Ascending aorta (tissue), 2 donors: ENCODE measurements at regions not wholly inside any gene's neighbourhood (a gene's known extent, or its start where the extent isn't known, plus 50 kb on each side); places are given as distances from the start of the nearest gene placed in this dataset.

Experiments
- DNase-seq, 2 donors: peaks; one replicate each; pipeline ENCODE4 v3.0.0-alpha.2; 2019; ENCODE audit warnings: low spot score in 2 of 2
- H3K27ac ChIP-seq, 2 donors: fragments of 200-600 bp; sonication (generic); one replicate each; pipeline ENCODE4 v1.5.1; 2016 to 2017; ENCODE audit warnings: mild to moderate bottlenecking in 1 of 2
- H3K27me3 ChIP-seq: fragments of 200-600 bp; sonication (generic); one replicate; pipeline ENCODE4 v1.5.1; 2017
- H3K36me3 ChIP-seq, 2 donors: fragments of 200-600 bp; sonication (generic); one replicate each; pipeline ENCODE4 v1.5.1; 2016
- H3K4me1 ChIP-seq, 2 donors: fragments of 200-600 bp; sonication (generic); one replicate each; pipeline ENCODE4 v1.5.1; 2016 to 2017; ENCODE audit warnings: mild to moderate bottlenecking in 1 of 2
- H3K4me3 ChIP-seq, 2 donors: fragments of 200-600 bp; sonication (generic); one replicate each; pipeline ENCODE4 v1.5.1; 2016 to 2017; ENCODE audit warnings: mild to moderate bottlenecking in 1 of 2
- H3K9me3 ChIP-seq, 2 donors: fragments of 200-600 bp; sonication (generic); one replicate each; pipeline ENCODE4 v1.5.1; 2016
- intact Hi-C: fragments of 100-400 bp; cut with DNase I; formaldehyde crosslinking; loops from one replicate; pipeline ENCODE4 v1.15.1; 2023
- TF ChIP-seq, protein P1 (sequence below), 3 experiments: fragments of 200-600 bp in 2 of 3; fragments of 450-650 bp in 1 of 3; sonication (generic) in 2 of 3; IDR thresholded peaks; one replicate each; pipeline ENCODE4 v1.5.1; 2016 to 2019; ENCODE audit warnings: antibody characterized with exemption in 3 of 3, mild to moderate bottlenecking in 1 of 3, moderate library complexity in 1 of 3

DNA sequence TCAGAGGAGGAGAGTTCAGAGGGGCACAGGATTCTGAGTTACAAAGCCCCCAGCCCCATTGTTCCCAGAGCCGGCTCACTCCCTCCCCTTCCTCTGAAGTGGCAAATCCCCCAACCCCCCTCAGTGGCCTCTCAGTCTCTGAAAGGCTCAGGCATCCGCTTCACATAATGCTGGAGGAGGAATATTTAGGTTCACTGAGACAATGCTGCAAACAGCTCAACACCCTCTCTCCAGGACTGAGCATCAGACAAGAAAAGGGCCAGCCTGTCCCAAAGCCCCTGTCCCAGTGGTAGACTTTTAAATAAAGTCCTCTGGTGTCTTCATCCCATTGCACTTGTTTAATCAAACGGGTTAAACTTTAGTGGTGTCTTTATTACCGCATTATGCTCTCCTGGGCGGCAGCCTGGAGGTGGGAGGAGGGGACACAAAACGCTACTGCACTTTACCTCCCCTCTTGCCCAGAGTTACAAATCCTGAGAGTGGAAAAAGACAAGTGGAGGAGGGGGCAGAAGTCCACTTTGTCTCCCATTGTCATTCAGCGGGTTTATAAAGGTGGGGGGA, 257.9 kb downstream of the FGFR2 start:
- H3K4me1 ChIP-seq: no peaks in the 10 kb centered on the region

DNA sequence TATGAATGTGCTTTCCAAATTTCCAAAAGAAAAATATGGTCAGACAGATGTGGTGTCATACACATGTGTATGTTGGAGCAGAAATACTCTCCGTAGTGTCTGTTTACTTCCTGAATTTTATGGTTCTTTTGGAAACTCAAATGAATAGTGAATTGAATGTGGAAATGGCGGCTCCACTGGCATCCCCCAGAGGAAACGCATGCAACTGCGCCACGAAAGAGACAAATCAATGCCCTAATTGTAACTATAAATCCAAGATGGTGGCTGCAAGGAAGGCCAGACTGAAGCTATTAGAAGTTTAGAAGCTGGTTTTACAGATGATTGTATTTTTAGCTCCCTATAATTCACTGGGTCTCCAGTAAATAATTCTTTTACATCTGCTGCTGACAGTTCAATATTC, 246.7 kb downstream of the FGFR2 start:
- Histone ChIP-seq H3K4me3 (no peak overlapping the region), H3K9me3 (no peaks in the 10 kb centered on the region), H3K4me1 (no peaks in the 10 kb centered on the region), H3K27me3 (no peaks in the 10 kb centered on the region), H3K36me3 (no peaks in the 10 kb centered on the region), H3K27ac (no peak overlapping the region)
- TF ChIP-seq, protein P1, sequence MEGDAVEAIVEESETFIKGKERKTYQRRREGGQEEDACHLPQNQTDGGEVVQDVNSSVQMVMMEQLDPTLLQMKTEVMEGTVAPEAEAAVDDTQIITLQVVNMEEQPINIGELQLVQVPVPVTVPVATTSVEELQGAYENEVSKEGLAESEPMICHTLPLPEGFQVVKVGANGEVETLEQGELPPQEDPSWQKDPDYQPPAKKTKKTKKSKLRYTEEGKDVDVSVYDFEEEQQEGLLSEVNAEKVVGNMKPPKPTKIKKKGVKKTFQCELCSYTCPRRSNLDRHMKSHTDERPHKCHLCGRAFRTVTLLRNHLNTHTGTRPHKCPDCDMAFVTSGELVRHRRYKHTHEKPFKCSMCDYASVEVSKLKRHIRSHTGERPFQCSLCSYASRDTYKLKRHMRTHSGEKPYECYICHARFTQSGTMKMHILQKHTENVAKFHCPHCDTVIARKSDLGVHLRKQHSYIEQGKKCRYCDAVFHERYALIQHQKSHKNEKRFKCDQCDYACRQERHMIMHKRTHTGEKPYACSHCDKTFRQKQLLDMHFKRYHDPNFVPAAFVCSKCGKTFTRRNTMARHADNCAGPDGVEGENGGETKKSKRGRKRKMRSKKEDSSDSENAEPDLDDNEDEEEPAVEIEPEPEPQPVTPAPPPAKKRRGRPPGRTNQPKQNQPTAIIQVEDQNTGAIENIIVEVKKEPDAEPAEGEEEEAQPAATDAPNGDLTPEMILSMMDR (IDR thresholded peaks at IDR 0.05): no peak
- intact Hi-C loops: no loop called here
- no peak for DNase-seq

More for the DNA sequence above, 257.9 kb downstream of the FGFR2 start:
- DNase-seq: no peak
- TF ChIP-seq, protein P1 (IDR thresholded peaks at IDR 0.05): no peak
- Histone ChIP-seq H3K27ac (no peak overlapping the region), H3K27me3 (no peaks in the 10 kb centered on the region), H3K4me3 (no peak overlapping the region), H3K36me3 (no peaks in the 10 kb centered on the region), H3K9me3 (no peaks in the 10 kb centered on the region)
- intact Hi-C loops: no loop called here

DNA sequence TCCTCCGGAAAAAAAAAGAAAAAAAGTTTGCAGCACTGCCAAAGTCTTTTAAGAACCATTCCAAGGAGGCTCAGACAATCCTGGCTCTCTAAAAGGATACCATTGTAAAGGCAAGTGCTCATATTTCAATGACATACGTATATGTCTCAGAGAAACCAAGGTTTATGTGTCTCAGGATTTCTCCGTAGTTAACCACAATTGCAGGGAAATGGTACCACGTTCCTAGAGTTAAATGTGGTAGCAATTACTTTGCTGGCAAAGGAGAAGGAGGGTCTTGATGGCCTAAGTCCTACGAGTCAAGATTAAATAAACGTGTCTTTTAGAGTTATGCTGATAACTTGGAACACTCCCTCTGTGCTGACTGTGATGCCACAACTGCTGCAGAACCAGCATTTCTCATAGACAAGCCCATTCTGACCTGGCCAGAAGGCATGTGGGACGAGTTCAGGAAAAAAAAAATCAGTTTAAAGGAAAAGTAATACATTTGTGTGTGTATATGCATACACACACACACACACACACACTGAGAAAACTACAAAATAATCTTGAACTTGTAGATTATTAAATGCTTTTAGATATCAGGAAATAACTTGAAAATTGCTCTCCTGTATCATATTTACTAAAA, 245.9 kb downstream of the FGFR2 start:
- no peak overlapping the region for H3K27ac ChIP-seq
- TF ChIP-seq, protein P1 (IDR thresholded peaks at IDR 0.05): no peak

DNA sequence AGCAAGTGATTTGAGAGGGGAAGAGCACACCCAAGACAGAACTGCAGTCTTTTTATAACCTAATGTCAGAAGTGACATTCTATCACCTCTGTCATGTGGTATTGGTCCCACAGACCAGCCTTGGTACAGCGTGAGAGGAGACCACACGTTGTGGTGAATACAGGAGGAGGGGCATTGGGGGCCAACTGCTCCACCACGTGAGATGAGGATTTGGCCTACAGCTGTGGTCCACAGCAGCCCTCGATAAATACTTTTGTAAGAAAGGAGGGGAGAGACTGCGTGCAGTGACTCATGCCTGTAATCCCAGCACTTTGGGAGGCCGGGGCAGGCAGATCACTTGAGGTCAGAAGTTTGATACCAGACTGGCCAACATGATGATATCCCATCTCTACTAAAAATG, 243.1 kb downstream of the FGFR2 start:
- Histone ChIP-seq H3K4me3 (no peak overlapping the region), H3K27me3 (no peaks in the 10 kb centered on the region), H3K4me1 (no peaks in the 10 kb centered on the region), H3K9me3 (no peaks in the 10 kb centered on the region), H3K36me3 (no peaks in the 10 kb centered on the region), H3K27ac (no peak overlapping the region)
- TF ChIP-seq, protein P1 (IDR thresholded peaks at IDR 0.05): no peak
- intact Hi-C loops: no loop called here
- no peak for DNase-seq

More for the DNA sequence above, 245.9 kb downstream of the FGFR2 start:
- Histone ChIP-seq H3K36me3 (no peaks in the 10 kb centered on the region), H3K27me3 (no peaks in the 10 kb centered on the region), H3K4me1 (no peaks in the 10 kb centered on the region), H3K4me3 (no peak overlapping the region), H3K9me3 (no peaks in the 10 kb centered on the region)
- no peak for DNase-seq
- intact Hi-C loops: no loop called here

DNA sequence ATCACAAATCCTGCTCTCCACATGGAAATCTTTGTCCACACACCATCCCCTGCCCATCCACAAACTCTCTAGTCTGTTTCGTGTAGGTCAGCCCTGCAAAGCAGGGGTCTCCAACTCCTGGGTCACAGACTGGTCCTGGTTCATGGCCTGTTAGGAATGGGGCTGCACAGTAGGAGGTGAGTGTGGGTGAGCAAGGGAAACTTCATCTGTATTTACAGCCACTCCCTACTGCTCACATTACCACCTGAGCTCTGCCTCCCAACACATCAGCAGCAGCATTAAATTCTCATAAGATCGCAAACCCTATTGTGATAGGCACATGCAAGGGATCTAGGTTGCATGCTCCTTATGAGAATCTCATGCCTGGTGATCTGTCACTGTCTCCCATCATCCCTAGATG, 242.1 kb downstream of the FGFR2 start:
- no peaks in the 10 kb centered on the region for H3K36me3 ChIP-seq
- TF ChIP-seq, protein P1 (IDR thresholded peaks at IDR 0.05): no peak
- H3K4me3 ChIP-seq: no peak overlapping the region
- no peaks in the 10 kb centered on the region for H3K4me1 ChIP-seq
- intact Hi-C loops: no loop called here
- H3K27me3 ChIP-seq: no peaks in the 10 kb centered on the region
- no peak overlapping the region for H3K27ac ChIP-seq
- no peaks in the 10 kb centered on the region for H3K9me3 ChIP-seq
- no peak for DNase-seq
